NCI-H187 (cell line): ENCODE measurements at regions not wholly inside any gene's neighbourhood (a gene's known extent, or its start where the extent isn't known, plus 50 kb on each side); places are given as distances from the start of the nearest gene placed in this dataset.
"Not testable (repeated sequence)": the region's sequence is repeated elsewhere in the genome, so short reads cannot be mapped to it uniquely, and the experiment has no call there.

Experiments used
- DNase-seq, 2 experiments: peaks; one replicate each; lab custom pipeline; 2025; lab: John Stamatoyannopoulos, UW

GRCh38 chrX:124426288-124427169 lies 80.2 kb downstream of the SH2D1A start:
- no peak for DNase-seq

- no peak for DNase-seq
Observed at GRCh38 chrX:124433186-124433585, 86.8 kb downstream of the SH2D1A start.

GRCh38 chrX:124435616-124436015 lies 89.3 kb downstream of the SH2D1A start:
- DNase-seq = no peak

GRCh38 chrX:124440695-124441094 lies 94.3 kb downstream of the SH2D1A start:
- DNase-seq = no peak

GRCh38 chrX:124441971-124442590 lies 95.7 kb downstream of the SH2D1A start:
- DNase-seq = no peak

- no peak for DNase-seq
Observed at GRCh38 chrX:124455966-124456365, 109.6 kb downstream of the SH2D1A start.

- not testable (repeated sequence) for DNase-seq
Observed at GRCh38 chrX:124459851-124460250, 113.5 kb downstream of the SH2D1A start.

GRCh38 chrX:124462931-124463330 lies 116.6 kb downstream of the SH2D1A start:
- DNase-seq = no peak

GRCh38 chrX:124467202-124467601 lies 120.8 kb downstream of the SH2D1A start:
- DNase-seq = no peak

- DNase-seq = no peak
Observed at GRCh38 chrX:124475358-124475757, 129.0 kb downstream of the SH2D1A start.

- DNase-seq = no peak
Observed at GRCh38 chrX:124476562-124476961, 130.2 kb downstream of the SH2D1A start.

- no peak for DNase-seq
Observed at GRCh38 chrX:124478046-124478445, 131.7 kb downstream of the SH2D1A start.

- DNase-seq = no peak
Observed at GRCh38 chrX:124488412-124489161, 142.2 kb downstream of the SH2D1A start.

- no peak for DNase-seq
Observed at GRCh38 chrX:124493984-124494383, 147.6 kb downstream of the SH2D1A start.

GRCh38 chrX:124497386-124497785 lies 151.0 kb downstream of the SH2D1A start:
- DNase-seq = no peak

- DNase-seq = no peak
Observed at GRCh38 chrX:124501586-124501985, 155.2 kb downstream of the SH2D1A start.

- no peak for DNase-seq
Observed at GRCh38 chrX:124502166-124502565, 155.8 kb downstream of the SH2D1A start.

GRCh38 chrX:124502599-124502998 lies 156.2 kb downstream of the SH2D1A start:
- no peak for DNase-seq

GRCh38 chrX:124504111-124504983 lies 158.0 kb downstream of the SH2D1A start:
- no peak for DNase-seq

GRCh38 chrX:124506066-124506465 lies 159.7 kb downstream of the SH2D1A start:
- DNase-seq = no peak

- no peak for DNase-seq
Observed at GRCh38 chrX:124507246-124507645, 160.9 kb downstream of the SH2D1A start.

GRCh38 chrX:124518885-124519284 lies 172.5 kb downstream of the SH2D1A start:
- no peak for DNase-seq
